GM18520 (cell line): ENCODE measurements at regions not wholly inside any gene's neighbourhood (a gene's known extent, or its start where the extent isn't known, plus 50 kb on each side); places are given as distances from the start of the nearest gene placed in this dataset.
"Not testable (repeated sequence)": the region's sequence is repeated elsewhere in the genome, so short reads cannot be mapped to it uniquely, and the experiment has no call there.

Source experiments
- ATAC-seq: cut with Tn5 transposase; IDR thresholded peaks from one replicate; pipeline ENCODE4 v1.9.1; 2021; ENCODE audit not compliant: unreplicated experiment

DNA sequence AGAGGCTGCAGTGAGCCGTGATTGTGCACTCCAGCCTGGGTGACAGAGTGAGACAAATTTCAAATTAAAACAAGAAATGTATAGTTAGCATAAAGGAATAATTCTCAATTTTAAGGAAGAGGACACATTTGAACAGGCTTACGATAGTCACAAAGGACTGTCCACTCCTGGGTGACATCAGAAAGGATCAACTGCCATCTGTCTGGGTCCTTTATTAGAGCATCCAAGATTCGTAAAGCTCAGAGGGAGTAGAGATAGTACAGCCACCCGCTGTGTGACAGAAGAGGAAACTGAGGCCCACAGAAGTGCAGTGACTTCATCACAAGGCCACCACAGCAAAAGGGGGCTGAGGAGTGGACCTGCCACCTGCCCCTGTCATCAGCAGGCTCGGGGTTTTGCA lies 149.3 kb upstream of the RBPJ start:
- no peak for ATAC-seq

DNA sequence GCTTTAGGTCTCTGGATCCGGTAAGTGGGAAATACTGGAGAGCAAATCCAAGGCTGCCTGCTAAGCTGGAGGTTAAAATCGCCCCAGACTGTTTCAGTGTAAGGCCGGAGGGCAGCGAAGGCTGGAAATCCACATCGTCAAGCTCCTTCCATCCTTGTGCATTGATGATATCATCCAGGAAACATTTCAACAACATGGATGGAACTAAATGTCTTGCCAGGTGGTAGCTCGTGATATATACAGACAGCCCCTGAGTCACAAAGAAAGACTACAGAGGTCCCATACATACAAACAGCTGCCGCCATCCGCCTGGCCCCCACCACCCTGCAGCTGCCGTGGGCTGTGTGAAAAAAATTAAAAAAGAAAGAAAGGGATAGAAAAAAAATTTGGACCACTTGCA lies 148.9 kb upstream of the RBPJ start:
- ATAC-seq, result no peak

GRCh38 chr4:26173619-26174018 lies 147.2 kb upstream of the RBPJ start:
- no peak for ATAC-seq

DNA sequence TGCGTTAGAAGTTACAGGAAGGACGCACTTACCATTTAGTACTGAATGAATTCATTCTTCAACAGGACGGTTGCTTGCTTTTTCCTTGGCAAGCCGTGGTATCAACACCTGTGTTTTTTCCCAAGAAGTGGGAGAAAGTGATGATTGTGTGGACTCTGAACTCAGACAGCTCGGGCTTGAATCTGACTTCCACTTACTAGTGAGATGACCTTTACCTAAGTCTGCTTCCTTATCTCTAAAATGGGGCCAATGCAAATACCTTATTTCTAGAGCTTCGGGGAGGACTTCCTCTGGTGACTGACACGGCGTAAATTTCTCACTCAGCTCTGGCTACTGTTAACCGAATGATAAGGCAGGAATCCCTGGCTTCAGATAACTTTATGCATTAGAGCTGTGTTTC lies 146.8 kb upstream of the RBPJ start:
- no peak for ATAC-seq

- ATAC-seq, result peak; percentile 31
These were observed 145.6 kb upstream of the RBPJ start for GRCh38 chr4:26175006-26175786.

DNA sequence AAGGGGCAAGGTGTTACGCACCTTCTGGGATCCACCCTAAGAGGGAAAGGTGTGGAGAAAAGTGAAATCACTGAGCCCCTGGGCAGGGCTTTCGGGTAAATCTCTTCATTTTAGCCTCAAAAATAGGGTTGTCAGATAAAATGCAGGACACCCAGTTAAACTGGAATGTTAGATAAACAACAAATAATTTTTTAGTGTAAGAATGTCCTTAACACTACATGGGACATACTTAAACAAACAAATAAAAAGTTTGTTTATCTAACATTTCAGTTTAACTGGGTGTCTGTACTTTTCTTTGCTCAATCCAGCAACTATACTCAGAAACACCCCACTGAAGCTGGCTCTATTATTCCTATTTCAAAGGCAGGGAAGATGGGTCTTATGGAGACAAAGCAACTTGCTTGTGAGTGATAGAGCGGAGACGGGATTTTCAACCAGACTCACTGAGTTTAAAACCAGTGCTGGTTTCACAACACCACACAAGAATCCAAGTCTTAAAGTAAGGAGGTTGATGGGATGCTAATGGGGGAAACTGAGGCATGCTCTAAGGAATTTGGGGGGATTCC lies 144.8 kb upstream of the RBPJ start:
- no peak for ATAC-seq

DNA sequence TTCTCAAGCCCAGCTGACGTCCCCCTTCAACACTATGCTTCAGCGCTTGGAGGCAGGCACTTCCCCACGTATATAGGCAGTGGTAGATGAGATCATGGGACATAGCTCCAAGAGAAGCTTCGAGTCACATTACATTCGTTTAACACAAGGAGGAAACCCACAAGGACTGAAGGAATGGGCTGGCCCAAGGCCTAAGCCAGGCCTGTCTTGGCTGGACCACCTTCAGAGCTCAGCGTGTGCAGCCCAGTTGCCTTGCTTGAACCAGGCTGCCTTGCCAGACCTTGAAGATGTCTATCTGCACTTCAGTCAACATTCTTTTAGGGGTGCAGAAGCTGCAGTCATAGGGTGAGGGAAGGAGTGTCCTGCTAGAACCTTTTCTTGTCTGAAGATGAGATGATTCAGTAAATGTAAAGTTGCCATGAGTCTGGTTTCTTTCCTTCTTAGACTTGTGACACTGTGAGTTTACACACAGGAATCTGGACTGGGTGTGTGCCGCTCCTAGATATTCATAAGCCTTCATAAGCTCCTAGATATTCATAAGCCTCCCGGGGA lies 144.1 kb upstream of the RBPJ start:
- ATAC-seq, result no peak

DNA sequence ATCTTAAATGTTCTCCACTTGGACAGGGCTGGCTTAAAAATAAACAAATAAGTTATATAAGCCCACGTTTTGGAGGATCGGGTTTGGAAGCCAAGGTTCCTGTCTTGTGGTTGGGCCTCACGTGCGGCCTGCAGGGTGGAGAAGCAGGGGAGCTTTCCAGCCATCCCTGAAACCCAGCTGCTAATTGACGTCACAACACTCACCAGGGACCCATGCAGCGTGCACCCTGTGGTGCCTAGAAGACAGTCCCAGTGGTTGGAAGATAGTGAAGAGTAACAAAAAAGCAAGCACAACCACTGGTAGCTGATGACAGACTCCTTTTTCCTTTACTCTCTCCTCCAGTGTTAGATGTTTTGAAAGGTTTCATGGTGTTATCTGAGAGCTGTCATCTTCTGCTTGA lies 142.0 kb upstream of the RBPJ start:
- no peak for ATAC-seq

GRCh38 chr4:26179316-26179760 lies 141.5 kb upstream of the RBPJ start:
- peak; percentile 88 for ATAC-seq

DNA sequence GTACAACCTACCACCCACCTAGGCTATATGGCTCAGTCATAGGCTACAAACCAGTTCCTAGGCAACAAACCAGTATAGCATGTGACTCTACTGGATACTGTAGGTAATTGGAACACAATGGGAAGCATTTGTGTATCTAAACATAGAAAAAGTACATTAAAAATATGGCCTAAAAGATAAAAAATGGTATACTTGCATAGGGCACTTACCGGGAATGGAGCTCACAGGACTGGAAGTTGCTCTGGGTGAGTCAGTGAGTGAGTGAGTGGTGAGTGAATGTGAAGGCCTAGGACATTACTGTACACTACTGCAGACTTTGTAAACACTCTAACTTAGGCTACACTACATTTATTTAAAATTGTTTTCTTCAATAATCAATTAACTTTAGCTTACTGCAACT lies 139.2 kb upstream of the RBPJ start:
- ATAC-seq, result no peak

DNA sequence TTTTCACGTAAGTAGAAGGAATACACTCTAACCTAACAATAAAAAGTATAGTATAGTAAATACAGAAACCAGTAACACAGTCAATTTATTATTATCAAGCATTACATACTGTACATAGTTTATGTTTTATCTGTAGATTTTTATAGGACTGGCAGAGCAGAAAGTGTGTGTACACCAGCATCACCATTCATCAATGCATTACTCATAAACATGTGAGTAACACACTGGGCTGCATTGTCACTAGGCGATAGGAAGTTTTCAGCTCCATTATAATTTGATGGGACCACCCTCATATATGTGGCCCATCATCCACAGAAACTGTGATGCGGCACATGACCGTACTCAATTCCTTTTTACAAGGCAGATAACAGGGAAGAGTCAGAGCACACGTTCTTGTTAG lies 137.8 kb upstream of the RBPJ start:
- no peak for ATAC-seq

DNA sequence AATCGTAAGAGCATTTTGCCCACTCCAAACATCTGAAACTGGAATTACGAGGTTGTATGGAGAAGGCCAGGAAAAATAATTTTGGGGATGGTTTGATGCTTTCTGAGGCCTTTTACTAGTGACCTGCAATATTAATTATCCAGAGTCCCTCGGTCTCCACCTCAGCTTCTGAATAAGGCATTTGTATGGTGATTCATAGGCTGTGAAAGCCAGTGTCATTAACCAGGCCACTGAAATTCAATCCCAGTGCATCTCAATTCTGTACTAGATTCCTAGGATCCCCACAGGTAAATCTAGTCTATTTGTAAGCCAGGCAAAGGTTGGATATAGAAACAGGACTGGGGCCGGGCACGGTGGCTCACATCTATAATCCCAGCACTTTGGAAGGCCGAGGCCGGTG lies 135.4 kb upstream of the RBPJ start:
- no peak for ATAC-seq

DNA sequence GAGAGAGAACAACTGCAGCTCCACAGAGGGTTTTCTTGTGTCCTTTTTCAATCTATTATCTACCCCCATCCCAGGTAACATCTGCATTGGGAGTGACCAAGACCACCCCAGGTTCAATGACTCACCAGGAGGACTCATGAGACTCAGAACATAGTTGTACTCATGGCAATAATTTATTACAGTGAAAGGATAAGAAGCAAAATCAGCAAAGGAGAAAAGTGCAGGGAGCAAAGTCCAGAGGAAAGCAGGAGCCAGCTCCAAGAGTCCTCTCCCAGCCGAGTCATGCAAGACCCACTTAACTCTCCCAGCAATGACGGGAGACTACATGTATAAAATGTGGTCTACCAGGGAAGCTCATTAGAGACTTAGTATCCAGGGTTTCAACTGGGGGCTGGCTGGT lies 129.5 kb upstream of the RBPJ start:
- no peak for ATAC-seq

GRCh38 chr4:26192899-26193869 lies 127.6 kb upstream of the RBPJ start:
- peak; percentile 29 for ATAC-seq

- ATAC-seq, result peak; percentile 34
These were observed 126.0 kb upstream of the RBPJ start for GRCh38 chr4:26194764-26195163.

GRCh38 chr4:26196567-26196966 lies 124.2 kb upstream of the RBPJ start:
- no peak for ATAC-seq

DNA sequence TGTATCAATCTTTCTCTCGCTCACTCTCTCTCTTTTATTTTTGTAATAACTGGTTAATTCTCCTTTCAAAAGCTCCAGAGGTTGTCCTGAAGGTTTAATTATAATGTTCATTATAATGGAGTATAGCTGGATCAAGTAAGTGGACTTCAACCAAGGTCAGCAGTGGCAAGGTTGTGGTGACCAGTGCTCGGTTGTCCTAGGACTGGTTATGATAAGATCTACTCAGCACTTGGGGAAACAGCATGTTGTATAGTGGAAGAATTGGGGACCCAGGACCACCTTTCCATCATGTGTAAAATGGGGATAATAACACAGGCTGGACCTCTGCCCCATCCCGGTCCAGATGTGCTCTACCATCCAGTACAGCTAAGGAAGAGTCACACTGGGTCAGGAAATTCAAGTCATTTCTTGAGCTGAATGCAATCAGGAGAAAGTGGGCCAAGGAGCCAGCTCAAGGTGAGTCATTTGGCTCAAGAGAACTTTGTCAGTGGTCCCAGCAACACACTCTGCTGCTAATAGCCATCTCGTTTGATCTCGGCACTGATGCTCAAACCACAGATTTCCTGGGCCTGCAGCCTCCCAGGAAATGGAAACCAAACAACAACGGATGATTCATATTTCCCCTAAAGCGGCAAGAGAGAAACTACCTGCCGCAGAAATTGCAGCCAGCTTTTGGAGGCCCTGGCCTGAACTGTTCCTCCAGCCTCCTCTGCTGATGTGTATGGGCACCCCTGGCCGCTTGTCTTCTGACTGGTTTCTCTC lies 123.6 kb upstream of the RBPJ start:
- peak; percentile 66 for ATAC-seq

DNA sequence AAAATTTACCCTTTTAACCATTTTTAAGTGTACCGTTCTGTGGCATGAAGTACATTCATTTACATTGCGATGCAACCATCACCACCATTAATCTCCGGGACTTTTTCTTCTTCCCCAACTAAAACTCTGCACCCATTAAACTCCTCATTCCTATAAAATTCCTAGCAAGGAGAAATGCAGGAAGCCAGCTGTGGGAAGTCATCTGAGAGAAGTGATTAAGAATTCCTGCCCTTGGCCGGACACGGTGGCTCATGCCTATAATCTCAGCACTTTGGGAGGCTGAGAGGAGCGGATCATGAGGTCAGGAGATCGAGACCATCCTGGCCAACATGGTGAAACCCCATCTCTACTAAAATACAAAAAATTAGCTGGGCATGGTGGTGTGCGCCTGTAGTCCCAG lies 121.9 kb upstream of the RBPJ start:
- ATAC-seq, result not testable (repeated sequence)

DNA sequence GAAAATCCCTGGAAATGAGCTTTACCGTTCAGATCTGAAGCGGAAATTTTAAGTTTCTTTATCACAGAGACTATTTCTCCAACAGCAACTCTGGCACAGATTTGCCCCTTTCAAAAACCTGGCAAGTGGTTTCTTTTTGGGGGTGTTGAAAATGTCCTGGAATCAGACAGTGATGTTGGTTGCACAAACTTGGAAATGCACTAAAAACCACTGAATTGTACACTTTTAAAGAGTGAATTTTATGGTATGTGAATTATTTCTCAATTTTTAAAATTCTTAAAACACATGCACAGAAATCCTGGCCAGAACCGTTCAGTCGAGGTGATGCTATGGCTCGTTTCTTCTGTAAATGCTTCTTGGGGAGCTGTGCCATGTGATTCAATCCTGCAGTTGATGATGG lies 121.2 kb upstream of the RBPJ start:
- no peak for ATAC-seq

- ATAC-seq, result no peak
These were observed 119.7 kb upstream of the RBPJ start for GRCh38 chr4:26201120-26201519.
